WERI-Rb-1 (cell line): ENCODE measurements at regions not wholly inside any gene's neighbourhood (a gene's known extent, or its start where the extent isn't known, plus 50 kb on each side); places are given as distances from the start of the nearest gene placed in this dataset.

ENCODE experiments used
- DNase-seq: peaks from one replicate; pipeline ENCODE4 v3.0.0-alpha.2; 2020
- H3K27ac ChIP-seq: fragments of 250-450 bp; sonication (Bioruptor Pico); 2 replicates; pipeline ENCODE4 v1.5.1; 2020; ENCODE audit warnings: mild to moderate bottlenecking, moderate library complexity
- H3K27me3 ChIP-seq: fragments of 250-450 bp; sonication (Bioruptor Pico); 2 replicates; pipeline ENCODE4 v1.5.1; 2021; ENCODE audit warnings: mild to moderate bottlenecking, low read depth, moderate library complexity; ENCODE audit not compliant: insufficient read depth, severe bottlenecking
- H3K36me3 ChIP-seq: fragments of 250-450 bp; sonication (Bioruptor Pico); 2 replicates; pipeline ENCODE4 v1.5.1; 2020; ENCODE audit warnings: mild to moderate bottlenecking, moderate library complexity
- H3K4me3 ChIP-seq: 2 replicates; pipeline ENCODE4 v1.5.1; 2011; ENCODE audit warnings: low read depth, mild to moderate bottlenecking, control low read depth, low read length
- H3K9me3 ChIP-seq: fragments of 250-450 bp; sonication (Bioruptor Pico); 2 replicates; pipeline ENCODE4 v1.5.1; 2021; ENCODE audit warnings: mild to moderate bottlenecking, moderate library complexity; ENCODE audit not compliant: severe bottlenecking
- TF ChIP-seq, protein P1 (sequence below): IDR thresholded peaks from 2 replicates; pipeline ENCODE4 v1.5.1; 2011; ENCODE audit warnings: low read depth, mild to moderate bottlenecking, control low read depth, inconsistent platforms, low read length

DNA sequence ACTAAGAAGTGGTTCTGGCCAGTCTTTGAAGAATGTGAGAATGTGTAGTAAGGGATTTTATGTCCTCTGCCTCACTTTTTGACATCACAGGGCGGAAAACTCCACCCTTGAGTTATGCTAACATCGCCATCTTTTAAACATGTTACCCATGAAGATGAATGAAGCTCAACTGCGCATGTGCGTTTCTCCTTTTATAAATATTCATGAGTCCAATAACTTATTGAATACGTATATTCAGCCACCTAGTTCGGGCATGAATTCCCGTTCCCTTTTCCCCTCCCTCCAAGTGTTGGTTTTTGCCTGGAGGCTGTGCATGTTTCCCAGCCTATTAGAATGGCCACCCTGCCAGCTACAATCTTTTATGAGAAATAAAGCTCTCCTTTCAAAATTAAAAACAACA is 51.7 kb upstream of the STPG2 start:
- no peaks in the 10 kb centered on the region for H3K36me3 ChIP-seq
- no peak for DNase-seq
- H3K27ac ChIP-seq, result no peak overlapping the region
- TF ChIP-seq, protein P1, sequence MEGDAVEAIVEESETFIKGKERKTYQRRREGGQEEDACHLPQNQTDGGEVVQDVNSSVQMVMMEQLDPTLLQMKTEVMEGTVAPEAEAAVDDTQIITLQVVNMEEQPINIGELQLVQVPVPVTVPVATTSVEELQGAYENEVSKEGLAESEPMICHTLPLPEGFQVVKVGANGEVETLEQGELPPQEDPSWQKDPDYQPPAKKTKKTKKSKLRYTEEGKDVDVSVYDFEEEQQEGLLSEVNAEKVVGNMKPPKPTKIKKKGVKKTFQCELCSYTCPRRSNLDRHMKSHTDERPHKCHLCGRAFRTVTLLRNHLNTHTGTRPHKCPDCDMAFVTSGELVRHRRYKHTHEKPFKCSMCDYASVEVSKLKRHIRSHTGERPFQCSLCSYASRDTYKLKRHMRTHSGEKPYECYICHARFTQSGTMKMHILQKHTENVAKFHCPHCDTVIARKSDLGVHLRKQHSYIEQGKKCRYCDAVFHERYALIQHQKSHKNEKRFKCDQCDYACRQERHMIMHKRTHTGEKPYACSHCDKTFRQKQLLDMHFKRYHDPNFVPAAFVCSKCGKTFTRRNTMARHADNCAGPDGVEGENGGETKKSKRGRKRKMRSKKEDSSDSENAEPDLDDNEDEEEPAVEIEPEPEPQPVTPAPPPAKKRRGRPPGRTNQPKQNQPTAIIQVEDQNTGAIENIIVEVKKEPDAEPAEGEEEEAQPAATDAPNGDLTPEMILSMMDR, result no peak
- H3K27me3 ChIP-seq, result no peaks in the 10 kb centered on the region
- H3K9me3 ChIP-seq, result peaks cover 18% of the 10 kb centered on the region
- H3K4me3 ChIP-seq, result no peak overlapping the region

DNA sequence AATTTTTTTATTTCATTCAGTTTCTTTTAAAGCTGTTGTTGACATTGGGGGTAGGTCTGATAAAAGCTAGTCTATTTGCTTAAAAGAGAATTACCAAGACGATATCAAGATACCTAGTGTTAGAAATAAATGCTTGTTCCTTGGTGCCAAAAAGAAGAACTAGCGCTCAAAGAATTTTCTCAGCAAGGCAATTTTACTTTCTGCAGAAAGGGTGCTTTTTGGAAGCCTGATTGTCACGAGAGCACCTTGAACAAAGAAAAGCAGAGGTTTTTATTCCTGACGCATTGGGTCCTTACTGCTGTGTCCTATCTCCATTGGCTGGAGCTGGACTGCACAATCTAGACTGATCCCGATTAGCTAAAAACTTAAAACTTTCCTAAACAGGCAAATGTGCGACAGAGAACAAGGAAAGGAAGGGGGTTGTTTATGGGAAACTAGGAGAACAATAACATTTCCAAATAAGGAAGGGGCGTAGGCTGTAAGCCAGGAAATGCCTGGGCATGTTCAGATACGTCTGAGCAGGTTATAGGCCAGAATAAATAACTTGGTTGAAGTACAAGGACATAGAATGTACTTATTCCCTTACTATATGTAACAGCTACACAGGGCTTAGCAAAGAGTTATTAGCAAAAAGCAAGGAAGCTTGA is 50.3 kb upstream of the STPG2 start:
- no peak for DNase-seq
- H3K36me3 ChIP-seq, result no peaks in the 10 kb centered on the region
- TF ChIP-seq, protein P1, result no peak

More for the DNA sequence above, 50.3 kb upstream of the STPG2 start:
- Histone ChIP-seq H3K4me3 (no peak overlapping the region), H3K27me3 (no peaks in the 10 kb centered on the region), H3K9me3 (peaks cover 18% of the 10 kb centered on the region), H3K27ac (no peak overlapping the region)
